Body of pancreas (tissue), 4 donors: ENCODE measurements at regions not wholly inside any gene's neighbourhood (a gene's known extent, or its start where the extent isn't known, plus 50 kb on each side); places are given as distances from the start of the nearest gene placed in this dataset.

Experiments used
- ATAC-seq: fragments of 150-250 bp; one replicate; pipeline ENCODE4 v1.9.1; 2016
- DNase-seq, 4 donors: peaks; one replicate each; pipeline ENCODE4 v3.0.0-alpha.2; 2019
- H3K27ac ChIP-seq, 4 donors: fragments of 200-600 bp; sonication (generic); 1 replicate in 3 of 4; 2 replicates in 1 of 4; pipeline versions ENCODE4 v1.5.1 to v1.6.1; 2016 to 2019; ENCODE audit warnings: mild to moderate bottlenecking in 1 of 4, mixed read lengths in 1 of 4, moderate library complexity in 1 of 4
- H3K27me3 ChIP-seq, 2 donors: fragments of 200-600 bp; sonication (generic); one replicate each; pipeline ENCODE4 v1.6.0; 2016; ENCODE audit warnings: mild to moderate bottlenecking in 1 of 2
- H3K36me3 ChIP-seq, 2 donors: fragments of 200-600 bp; sonication (generic); replicated peaks in 1 of 2; 2 replicates each; pipeline ENCODE4 v1.5.1; 2016; ENCODE audit warnings: low read depth in 2 of 2; ENCODE audit not compliant: insufficient read depth in 1 of 2
- H3K4me1 ChIP-seq: fragments of 200-600 bp; sonication (generic); one replicate; pipeline ENCODE4 v1.6.0; 2016
- H3K4me3 ChIP-seq, 2 donors: fragments of 200-600 bp; sonication (generic); 1 replicate in 1 of 2; 2 replicates in 1 of 2; pipeline ENCODE4 v1.5.1; 2016 to 2019
- H3K9me3 ChIP-seq, 3 donors: fragments of 200-600 bp; sonication (generic); 1 replicate in 2 of 3; 2 replicates in 1 of 3; pipeline ENCODE4 v1.5.1; 2016
- POLR2A ChIP-seq, 3 donors: fragments of 450-650 bp; IDR thresholded peaks; one replicate each; pipeline ENCODE4 v1.6.1; 2016; ENCODE audit warnings: antibody characterized with exemption in 3 of 3, mild to moderate bottlenecking in 2 of 3
- WGBS, 2 donors: methylation state at CpG; one replicate each; pipeline ENCODE4 v1.1.5; 2017; 5-methylcytosine and 5-hydroxymethylcytosine counted together
- intact Hi-C: fragments of 100-400 bp; cut with DNase I; formaldehyde crosslinking; loops from one replicate; pipeline ENCODE4 v1.15.1; 2023
- TF ChIP-seq, protein P1 (sequence below), 7 experiments: fragments of 450-650 bp in 4 of 7; fragments of 200-600 bp in 3 of 7; sonication (generic) in 3 of 7; IDR thresholded peaks; one replicate each; pipeline ENCODE4 v1.5.1; 2016 to 2019; ENCODE audit warnings: antibody characterized with exemption in 7 of 7

DNA sequence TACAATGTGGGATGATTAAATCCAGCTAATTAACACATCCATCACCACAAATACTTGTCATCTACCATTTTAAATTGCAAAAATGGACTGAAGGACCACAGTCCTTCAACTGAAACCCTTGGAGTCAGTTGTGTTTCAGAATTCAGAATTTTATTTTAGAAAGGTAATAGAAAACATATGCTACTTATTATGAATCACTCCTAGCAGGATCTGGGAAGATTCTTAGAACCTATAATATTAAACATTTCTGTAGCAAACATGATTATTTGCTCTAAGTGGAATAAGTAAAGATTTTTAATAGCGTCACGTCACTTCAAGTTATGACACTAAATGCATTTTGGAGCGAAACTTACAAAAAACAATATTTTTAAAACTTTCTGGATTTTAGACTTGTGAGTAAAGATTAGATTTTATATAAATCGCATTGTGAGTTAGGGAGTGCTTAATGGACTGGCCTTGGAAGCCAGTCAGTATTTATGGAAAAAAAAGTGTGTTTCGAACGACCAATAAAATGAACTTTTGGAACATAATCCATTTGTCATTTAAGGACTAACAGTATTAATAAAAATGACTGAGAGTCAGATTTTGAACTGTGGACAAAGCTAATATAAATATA lies 71.8 kb upstream of the PHACTR2 start:
- ATAC-seq: no peak

DNA sequence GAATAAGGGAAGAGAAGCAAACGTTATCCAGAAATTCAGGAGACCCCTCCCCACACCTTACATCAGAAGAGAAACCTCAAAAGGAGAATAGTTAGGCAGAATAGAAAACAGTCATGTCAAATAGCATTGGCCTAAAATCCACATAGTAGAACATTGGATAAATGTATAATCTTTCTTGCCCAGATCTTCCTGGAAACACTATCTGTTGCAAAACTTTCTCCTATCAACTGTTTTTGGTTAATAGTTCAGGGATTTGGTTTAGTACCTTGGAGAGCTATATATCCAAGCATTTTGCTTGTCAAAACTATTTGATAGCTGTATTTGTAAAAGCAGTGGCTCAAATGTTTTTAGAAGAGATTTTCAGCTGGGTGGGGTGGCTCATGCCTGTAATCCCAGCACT lies 74.3 kb upstream of the PHACTR2 start:
- Histone ChIP-seq H3K9me3 (no peaks in the 10 kb centered on the region), H3K27ac (no peak overlapping the region), H3K36me3 (no peaks in the 10 kb centered on the region), H3K4me1 (no peaks in the 10 kb centered on the region), H3K4me3 (no peak overlapping the region), H3K27me3 (no peaks in the 10 kb centered on the region)
- no peak for DNase-seq
- 55 to 61% methylated on average over 1 of the region's 1 CpG for WGBS, 2 donors
- no peak for ATAC-seq
- intact Hi-C loops: no loop called here
- TF ChIP-seq, protein P1, sequence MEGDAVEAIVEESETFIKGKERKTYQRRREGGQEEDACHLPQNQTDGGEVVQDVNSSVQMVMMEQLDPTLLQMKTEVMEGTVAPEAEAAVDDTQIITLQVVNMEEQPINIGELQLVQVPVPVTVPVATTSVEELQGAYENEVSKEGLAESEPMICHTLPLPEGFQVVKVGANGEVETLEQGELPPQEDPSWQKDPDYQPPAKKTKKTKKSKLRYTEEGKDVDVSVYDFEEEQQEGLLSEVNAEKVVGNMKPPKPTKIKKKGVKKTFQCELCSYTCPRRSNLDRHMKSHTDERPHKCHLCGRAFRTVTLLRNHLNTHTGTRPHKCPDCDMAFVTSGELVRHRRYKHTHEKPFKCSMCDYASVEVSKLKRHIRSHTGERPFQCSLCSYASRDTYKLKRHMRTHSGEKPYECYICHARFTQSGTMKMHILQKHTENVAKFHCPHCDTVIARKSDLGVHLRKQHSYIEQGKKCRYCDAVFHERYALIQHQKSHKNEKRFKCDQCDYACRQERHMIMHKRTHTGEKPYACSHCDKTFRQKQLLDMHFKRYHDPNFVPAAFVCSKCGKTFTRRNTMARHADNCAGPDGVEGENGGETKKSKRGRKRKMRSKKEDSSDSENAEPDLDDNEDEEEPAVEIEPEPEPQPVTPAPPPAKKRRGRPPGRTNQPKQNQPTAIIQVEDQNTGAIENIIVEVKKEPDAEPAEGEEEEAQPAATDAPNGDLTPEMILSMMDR (IDR thresholded peaks at IDR 0.05): no peak
- no peak for TF ChIP-seq POLR2A (IDR thresholded peaks at IDR 0.05)

More for the DNA sequence above, 71.8 kb upstream of the PHACTR2 start:
- no peak for TF ChIP-seq POLR2A (IDR thresholded peaks at IDR 0.05)
- TF ChIP-seq, protein P1 (IDR thresholded peaks at IDR 0.05): no peak
- no peak for DNase-seq
- Histone ChIP-seq H3K4me1 (no peaks in the 10 kb centered on the region), H3K27me3 (no peaks in the 10 kb centered on the region), H3K9me3 (no peaks in the 10 kb centered on the region), H3K4me3 (no peak overlapping the region), H3K36me3 (no peaks in the 10 kb centered on the region), H3K27ac (no peak overlapping the region)
- WGBS, 2 donors: 93 to 94% methylated on average over 6 of the region's 6 CpGs
- intact Hi-C loops: no loop called here

DNA sequence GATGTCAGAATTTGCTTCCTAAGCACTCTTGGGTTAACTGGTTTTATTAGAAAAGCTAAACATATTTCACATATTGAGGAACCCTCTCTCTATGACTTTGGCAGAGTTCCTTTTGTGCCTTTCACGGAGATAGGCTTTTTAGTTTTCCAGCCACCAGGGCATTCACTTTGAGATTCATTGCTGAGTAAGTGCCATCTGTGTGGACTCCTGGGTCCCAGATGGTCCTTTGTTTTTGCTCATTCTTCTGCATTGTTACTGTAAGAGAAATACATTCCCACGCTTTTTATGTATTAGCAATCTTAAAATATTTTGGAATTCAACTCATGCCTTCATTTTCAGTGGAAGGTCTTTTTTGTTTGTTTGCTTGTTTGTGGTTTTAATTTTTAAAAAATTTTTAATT lies 76.3 kb upstream of the PHACTR2 start:
- TF ChIP-seq, protein P1 (IDR thresholded peaks at IDR 0.05): no peak
- TF ChIP-seq POLR2A (IDR thresholded peaks at IDR 0.05): no peak
- 79 to 92% methylated on average over 2 of the region's 2 CpGs for WGBS, 2 donors
- H3K4me3 ChIP-seq: no peak overlapping the region
- no peak overlapping the region for H3K27ac ChIP-seq
- H3K9me3 ChIP-seq: no peaks in the 10 kb centered on the region
- no peaks in the 10 kb centered on the region for H3K4me1 ChIP-seq
- intact Hi-C loops: no loop called here
- no peaks in the 10 kb centered on the region for H3K27me3 ChIP-seq
- H3K36me3 ChIP-seq: no peaks in the 10 kb centered on the region
- no peak for DNase-seq
- ATAC-seq: no peak

DNA sequence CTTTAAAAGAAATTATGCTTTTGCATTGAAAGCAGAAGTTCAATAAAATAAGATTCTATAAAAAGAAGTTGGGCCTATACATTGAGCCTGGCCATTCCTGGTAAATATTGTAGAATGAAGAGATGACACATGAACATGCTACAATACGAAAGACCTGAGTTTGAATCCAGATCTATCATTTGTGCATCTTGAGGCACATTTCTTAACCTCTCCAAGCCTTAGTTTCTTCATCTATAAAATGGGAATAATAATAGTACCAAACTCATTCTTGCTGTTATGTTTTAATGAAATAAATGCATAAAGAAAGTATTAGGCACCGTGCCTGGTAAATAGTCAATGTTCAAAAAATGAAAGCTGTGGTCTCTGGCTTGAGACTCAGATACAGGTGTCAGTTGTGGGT lies 76.9 kb upstream of the PHACTR2 start:
- intact Hi-C loops: no loop called here
- H3K4me1 ChIP-seq: no peaks in the 10 kb centered on the region
- DNase-seq (no peak), ATAC-seq (no peak)
- TF ChIP-seq, protein P1 (IDR thresholded peaks at IDR 0.05): no peak
- no peak for TF ChIP-seq POLR2A (IDR thresholded peaks at IDR 0.05)
- H3K4me3 ChIP-seq: no peak overlapping the region
- no peaks in the 10 kb centered on the region for H3K27me3 ChIP-seq
- no peaks in the 10 kb centered on the region for H3K36me3 ChIP-seq
- 81 to 95% methylated on average over 2 of the region's 2 CpGs for WGBS, 2 donors
- no peak overlapping the region for H3K27ac ChIP-seq
- H3K9me3 ChIP-seq: no peaks in the 10 kb centered on the region

DNA sequence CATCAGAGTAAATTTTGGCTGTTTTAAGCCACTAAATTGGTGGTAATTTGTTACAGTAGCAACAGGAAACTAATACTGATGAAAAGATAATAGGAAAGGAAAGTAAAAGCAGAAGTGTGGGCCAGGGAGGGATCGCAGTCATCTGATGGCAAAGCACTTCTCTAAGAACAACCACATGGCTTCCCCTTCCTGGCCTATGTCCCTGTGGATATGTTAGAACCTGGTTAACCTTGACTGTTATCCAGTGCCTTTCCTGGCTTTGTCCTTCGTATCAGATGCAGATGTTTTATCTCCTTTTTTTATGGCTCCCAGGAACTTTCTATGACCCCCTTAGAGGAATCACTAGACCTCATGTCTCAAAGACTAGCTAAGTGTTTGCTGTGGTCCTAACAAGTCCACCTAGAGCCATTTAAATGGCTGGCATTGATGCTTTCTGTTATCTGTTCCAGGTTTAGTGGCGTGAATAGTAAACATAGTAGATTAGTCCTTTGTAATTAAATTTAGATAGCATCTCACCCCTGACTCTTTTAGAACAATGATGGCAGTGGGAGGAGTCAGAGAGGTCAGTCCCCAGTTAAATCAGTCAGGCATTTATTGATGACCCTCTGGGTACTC lies 79.2 kb upstream of the PHACTR2 start:
- Histone ChIP-seq H3K4me3 (no peak overlapping the region), H3K4me1 (no peaks in the 10 kb centered on the region), H3K27ac (no peak overlapping the region), H3K9me3 (no peaks in the 10 kb centered on the region), H3K27me3 (no peaks in the 10 kb centered on the region), H3K36me3 (no peaks in the 10 kb centered on the region)
- DNase-seq (peak in 1 of 4 donors; percentile 23), ATAC-seq (no peak)
- TF ChIP-seq, protein P1 (IDR thresholded peaks at IDR 0.05): no peak
- no peak for TF ChIP-seq POLR2A (IDR thresholded peaks at IDR 0.05)
- intact Hi-C loops: no loop called here
- WGBS, 2 donors: 71 to 84% methylated on average over 3 of the region's 3 CpGs
